Left forelimb (tissue), 1 donor: ENCODE measurements at regions not wholly inside any gene's neighbourhood (a gene's known extent, or its start where the extent isn't known, plus 50 kb on each side); places are given as distances from the start of the nearest gene placed in this dataset.
"Not testable (repeated sequence)": the region's sequence is repeated elsewhere in the genome, so short reads cannot be mapped to it uniquely, and the experiment has no call there.

Experiments
- DNase-seq: peaks from one replicate; pipeline ENCODE4 v3.0.0-alpha.2; 2018; ENCODE audit warnings: low spot score

GRCh38 chr7:41428381-41428780 is 274.5 kb downstream of the INHBA start:
- DNase-seq = no peak

GRCh38 chr7:41425926-41426325 is 277.0 kb downstream of the INHBA start:
- DNase-seq = no peak

- no peak for DNase-seq
Measured at GRCh38 chr7:41421056-41421455, 281.8 kb downstream of the INHBA start.

- DNase-seq = no peak
Measured at GRCh38 chr7:41420421-41420820, 282.5 kb downstream of the INHBA start.

- DNase-seq = no peak
Measured at GRCh38 chr7:41418337-41418736, 284.6 kb downstream of the INHBA start.

- DNase-seq = no peak
Measured at GRCh38 chr7:41416208-41416595, 286.7 kb downstream of the INHBA start.

- no peak for DNase-seq
Measured at GRCh38 chr7:41415471-41416207, 287.3 kb downstream of the INHBA start.

- no peak for DNase-seq
Measured at GRCh38 chr7:41415051-41415450, 287.8 kb downstream of the INHBA start.

- no peak for DNase-seq
Measured at GRCh38 chr7:41404375-41405074, 298.4 kb downstream of the INHBA start.

GRCh38 chr7:41403291-41403690 is 299.6 kb downstream of the INHBA start:
- DNase-seq = no peak

- DNase-seq = no peak
Measured at GRCh38 chr7:41401833-41402232, 301.1 kb downstream of the INHBA start.

- no peak for DNase-seq
Measured at GRCh38 chr7:41399171-41399570, 303.7 kb downstream of the INHBA start.

GRCh38 chr7:41391818-41392217 is 311.1 kb downstream of the INHBA start:
- no peak for DNase-seq

GRCh38 chr7:41388933-41389332 is 314.0 kb downstream of the INHBA start:
- not testable (repeated sequence) for DNase-seq

GRCh38 chr7:41385996-41386395 is 316.9 kb downstream of the INHBA start:
- no peak for DNase-seq

- no peak for DNase-seq
Measured at GRCh38 chr7:41384418-41384817, 318.5 kb downstream of the INHBA start.

GRCh38 chr7:41383596-41383995 is 319.3 kb downstream of the INHBA start:
- DNase-seq = no peak

- no peak for DNase-seq
Measured at GRCh38 chr7:41378156-41378555, 324.7 kb downstream of the INHBA start.

GRCh38 chr7:41375582-41375981 is 327.3 kb downstream of the INHBA start:
- DNase-seq = no peak

- no peak for DNase-seq
Measured at GRCh38 chr7:41374150-41374848, 328.6 kb downstream of the INHBA start.

GRCh38 chr7:41367967-41368882 is 334.7 kb downstream of the INHBA start:
- DNase-seq = no peak

GRCh38 chr7:41351091-41351490 is 351.8 kb downstream of the INHBA start:
- no peak for DNase-seq
